Astrocyte (in vitro differentiated cells and primary cell): ENCODE measurements at regions not wholly inside any gene's neighbourhood (a gene's known extent, or its start where the extent isn't known, plus 50 kb on each side); places are given as distances from the start of the nearest gene placed in this dataset.

Experiments
- DNase-seq: peaks from one replicate; pipeline ENCODE4 v3.0.0-alpha.2; 2010; ENCODE audit warnings: low read depth
- FAIRE-seq: peaks from 2 replicates; lab custom pipeline; 2011; peaks lifted over from hg19 to GRCh38; lab: Jason Lieb, UNC
- H2AFZ ChIP-seq: 2 replicates; pipeline ENCODE4 v1.6.0; 2012; ENCODE audit warnings: low read depth, low read length, inconsistent platforms
- H3K27ac ChIP-seq: 2 replicates; pipeline ENCODE4 v1.5.1; 2011; ENCODE audit warnings: low read depth, low read length, inconsistent platforms
- H3K27me3 ChIP-seq: 2 replicates; pipeline ENCODE4 v1.6.0; 2011; ENCODE audit warnings: low read length, inconsistent platforms; ENCODE audit not compliant: insufficient read depth
- H3K36me3 ChIP-seq: 2 replicates; pipeline ENCODE4 v1.5.1; 2011; ENCODE audit warnings: low read length, inconsistent platforms; ENCODE audit not compliant: insufficient read depth
- H3K4me1 ChIP-seq: 2 replicates; pipeline ENCODE4 v1.5.1; 2011; ENCODE audit warnings: low read length, inconsistent platforms; ENCODE audit not compliant: insufficient read depth
- H3K4me2 ChIP-seq: 2 replicates; pipeline ENCODE4 v1.6.0; 2012; ENCODE audit warnings: low read length, inconsistent platforms
- H3K4me3 ChIP-seq: 2 replicates; pipeline ENCODE4 v1.5.1; 2011; ENCODE audit warnings: low read depth, mild to moderate bottlenecking, low read length, inconsistent platforms; ENCODE audit not compliant: insufficient read depth
- H3K79me2 ChIP-seq: 2 replicates; pipeline ENCODE4 v1.6.0; 2012; ENCODE audit warnings: mild to moderate bottlenecking, low read length, inconsistent platforms; ENCODE audit not compliant: insufficient read depth
- H3K9ac ChIP-seq: 2 replicates; pipeline ENCODE4 v1.6.0; 2012; ENCODE audit warnings: mild to moderate bottlenecking, low read length, inconsistent platforms
- H3K9me3 ChIP-seq: 2 replicates; pipeline ENCODE4 v1.5.1; 2012; ENCODE audit warnings: low read depth, mild to moderate bottlenecking, low read length, inconsistent platforms; ENCODE audit not compliant: insufficient read depth
- H4K20me1 ChIP-seq: 2 replicates; pipeline ENCODE4 v1.6.0; 2012; ENCODE audit warnings: low read length, inconsistent platforms; ENCODE audit not compliant: insufficient read depth
- H3K27ac Mint-ChIP-seq: one replicate; pipeline ENCODE4 v1.8.0; 2021; ENCODE audit warnings: mild to moderate bottlenecking, mixed read lengths; ENCODE audit not compliant: unreplicated experiment
- H3K27me3 Mint-ChIP-seq: one replicate; pipeline ENCODE4 v1.8.0; 2021; ENCODE audit warnings: low read depth, mixed read lengths; ENCODE audit not compliant: unreplicated experiment
- H3K36me3 Mint-ChIP-seq: one replicate; pipeline ENCODE4 v1.8.0; 2021; ENCODE audit warnings: low read depth, mixed read lengths; ENCODE audit not compliant: unreplicated experiment
- H3K4me1 Mint-ChIP-seq: one replicate; pipeline ENCODE4 v1.8.0; 2021; ENCODE audit warnings: low read depth, mixed read lengths; ENCODE audit not compliant: unreplicated experiment
- H3K4me3 Mint-ChIP-seq: one replicate; pipeline ENCODE4 v1.8.0; 2021; ENCODE audit warnings: mild to moderate bottlenecking, moderate library complexity, mixed read lengths; ENCODE audit not compliant: unreplicated experiment
- H3K9me3 Mint-ChIP-seq: one replicate; pipeline ENCODE4 v1.8.0; 2021; ENCODE audit warnings: mild to moderate bottlenecking, mixed read lengths; ENCODE audit not compliant: unreplicated experiment
- EZH2 ChIP-seq: IDR thresholded peaks from 2 replicates; pipeline ENCODE4 v1.6.1; 2012; ENCODE audit warnings: mild to moderate bottlenecking, low read length, inconsistent platforms; ENCODE audit not compliant: insufficient read depth
- TF ChIP-seq, protein P1 (sequence below): IDR thresholded peaks from 2 replicates; pipeline ENCODE4 v1.5.1; 2011; ENCODE audit warnings: low read depth, mild to moderate bottlenecking, inconsistent platforms, low read length, moderate library complexity; ENCODE audit not compliant: insufficient read depth

DNA sequence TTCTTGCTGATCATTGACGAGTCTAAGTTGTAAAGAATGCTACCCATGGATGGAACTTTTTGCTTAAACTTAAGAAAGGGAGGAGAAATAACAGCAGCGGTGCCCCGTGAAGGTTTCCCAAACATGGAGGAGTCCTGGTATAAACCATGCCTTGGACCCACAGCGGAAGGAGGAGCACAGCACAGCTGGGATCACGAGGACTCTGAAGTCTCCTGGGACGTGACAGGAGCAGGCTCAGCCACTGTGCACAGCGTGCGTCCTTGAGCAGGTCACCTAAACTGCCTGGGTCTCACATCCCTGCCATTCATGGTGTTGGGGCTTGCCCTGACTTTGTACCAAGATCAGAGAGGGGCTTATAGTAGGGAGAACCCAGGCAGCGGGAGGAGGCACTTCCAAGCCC is 56.1 kb upstream of the UNC93A start:
- Histone ChIP-seq H3K36me3 (no peaks in the 10 kb centered on the region), H3K4me2 (no peak overlapping the region), H3K9ac (no peak overlapping the region), H3K9me3 (no peaks in the 10 kb centered on the region), H2AFZ (no peak overlapping the region), H3K27ac (no peak overlapping the region), H3K27me3 (peaks cover 3% of the 10 kb centered on the region), H3K4me3 (no peak overlapping the region), H3K79me2 (no peaks in the 10 kb centered on the region), H3K4me1 (no peaks in the 10 kb centered on the region), H4K20me1 (no peaks in the 10 kb centered on the region)
- Mint-ChIP-seq H3K9me3 (peaks cover under 1% of the 10 kb centered on the region), H3K27me3 (peaks cover 15% of the 10 kb centered on the region), H3K27ac (no peak overlapping the region), H3K36me3 (no peaks in the 10 kb centered on the region), H3K4me1 (peaks cover 23% of the 10 kb centered on the region), H3K4me3 (no peak overlapping the region)
- TF ChIP-seq, protein P1, sequence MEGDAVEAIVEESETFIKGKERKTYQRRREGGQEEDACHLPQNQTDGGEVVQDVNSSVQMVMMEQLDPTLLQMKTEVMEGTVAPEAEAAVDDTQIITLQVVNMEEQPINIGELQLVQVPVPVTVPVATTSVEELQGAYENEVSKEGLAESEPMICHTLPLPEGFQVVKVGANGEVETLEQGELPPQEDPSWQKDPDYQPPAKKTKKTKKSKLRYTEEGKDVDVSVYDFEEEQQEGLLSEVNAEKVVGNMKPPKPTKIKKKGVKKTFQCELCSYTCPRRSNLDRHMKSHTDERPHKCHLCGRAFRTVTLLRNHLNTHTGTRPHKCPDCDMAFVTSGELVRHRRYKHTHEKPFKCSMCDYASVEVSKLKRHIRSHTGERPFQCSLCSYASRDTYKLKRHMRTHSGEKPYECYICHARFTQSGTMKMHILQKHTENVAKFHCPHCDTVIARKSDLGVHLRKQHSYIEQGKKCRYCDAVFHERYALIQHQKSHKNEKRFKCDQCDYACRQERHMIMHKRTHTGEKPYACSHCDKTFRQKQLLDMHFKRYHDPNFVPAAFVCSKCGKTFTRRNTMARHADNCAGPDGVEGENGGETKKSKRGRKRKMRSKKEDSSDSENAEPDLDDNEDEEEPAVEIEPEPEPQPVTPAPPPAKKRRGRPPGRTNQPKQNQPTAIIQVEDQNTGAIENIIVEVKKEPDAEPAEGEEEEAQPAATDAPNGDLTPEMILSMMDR: no peak
- TF ChIP-seq EZH2: no peak
- FAIRE-seq (no peak), DNase-seq (no peak)

GRCh38 chr6:167235421-167236238 is 55.5 kb upstream of the UNC93A start:
- Histone ChIP-seq H3K4me1 (no peaks in the 10 kb centered on the region), H3K9ac (no peak overlapping the region), H3K27me3 (peaks cover 3% of the 10 kb centered on the region), H3K27ac (no peak overlapping the region), H2AFZ (no peak overlapping the region), H3K9me3 (no peaks in the 10 kb centered on the region), H3K4me3 (no peak overlapping the region), H3K4me2 (no peak overlapping the region), H3K79me2 (no peaks in the 10 kb centered on the region), H3K36me3 (no peaks in the 10 kb centered on the region), H4K20me1 (no peaks in the 10 kb centered on the region)
- H3K36me3 Mint-ChIP-seq: no peaks in the 10 kb centered on the region
- peaks cover 14% of the 10 kb centered on the region for H3K27me3 Mint-ChIP-seq
- TF ChIP-seq EZH2: no peak
- TF ChIP-seq, protein P1: no peak
- no peak for DNase-seq
- H3K4me3 Mint-ChIP-seq: no peak overlapping the region
- peaks cover 23% of the 10 kb centered on the region for H3K4me1 Mint-ChIP-seq
- H3K9me3 Mint-ChIP-seq: no peaks in the 10 kb centered on the region
- H3K27ac Mint-ChIP-seq: no peak overlapping the region
- no peak for FAIRE-seq

DNA sequence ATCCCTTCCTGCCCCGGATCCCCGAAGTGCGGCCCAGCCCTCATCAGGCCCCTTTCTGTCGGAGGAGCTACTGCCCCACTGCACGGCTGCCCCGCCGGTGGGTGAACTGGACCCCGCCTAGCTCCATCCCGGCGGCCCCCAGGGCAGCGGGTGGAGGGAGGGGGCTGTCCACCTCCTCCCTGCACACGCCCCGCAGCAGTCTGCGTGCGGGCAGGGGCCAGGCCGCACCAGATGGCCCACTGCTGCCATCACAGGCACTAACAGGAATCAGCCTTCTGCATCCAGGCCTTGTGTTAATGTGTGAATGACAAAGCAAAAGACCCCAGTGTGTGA is 54.9 kb upstream of the UNC93A start:
- no peak overlapping the region for H3K4me3 ChIP-seq
- Mint-ChIP-seq H3K9me3 (no peaks in the 10 kb centered on the region), H3K27me3 (peaks cover 15% of the 10 kb centered on the region), H3K4me3 (no peak overlapping the region), H3K4me1 (peaks cover 23% of the 10 kb centered on the region), H3K36me3 (no peaks in the 10 kb centered on the region), H3K27ac (no peak overlapping the region)
- H2AFZ ChIP-seq: no peak overlapping the region
- peaks cover 3% of the 10 kb centered on the region for H3K27me3 ChIP-seq
- TF ChIP-seq EZH2: no peak
- TF ChIP-seq, protein P1: no peak
- no peaks in the 10 kb centered on the region for H3K4me1 ChIP-seq
- H3K79me2 ChIP-seq: no peaks in the 10 kb centered on the region
- no peaks in the 10 kb centered on the region for H3K36me3 ChIP-seq
- H3K9ac ChIP-seq: no peak overlapping the region
- DNase-seq (no peak), FAIRE-seq (no peak)
- no peaks in the 10 kb centered on the region for H4K20me1 ChIP-seq
- no peak overlapping the region for H3K4me2 ChIP-seq
- H3K27ac ChIP-seq: no peak overlapping the region
- no peaks in the 10 kb centered on the region for H3K9me3 ChIP-seq
